HG03039 (cell line): ENCODE measurements at regions not wholly inside any gene's neighbourhood (a gene's known extent, or its start where the extent isn't known, plus 50 kb on each side); places are given as distances from the start of the nearest gene placed in this dataset.

Source experiments
- ATAC-seq: cut with Tn5 transposase; IDR thresholded peaks from one replicate; pipeline ENCODE4 v1.9.1; 2021; ENCODE audit warnings: mild to moderate bottlenecking, moderate library complexity; ENCODE audit not compliant: unreplicated experiment

DNA sequence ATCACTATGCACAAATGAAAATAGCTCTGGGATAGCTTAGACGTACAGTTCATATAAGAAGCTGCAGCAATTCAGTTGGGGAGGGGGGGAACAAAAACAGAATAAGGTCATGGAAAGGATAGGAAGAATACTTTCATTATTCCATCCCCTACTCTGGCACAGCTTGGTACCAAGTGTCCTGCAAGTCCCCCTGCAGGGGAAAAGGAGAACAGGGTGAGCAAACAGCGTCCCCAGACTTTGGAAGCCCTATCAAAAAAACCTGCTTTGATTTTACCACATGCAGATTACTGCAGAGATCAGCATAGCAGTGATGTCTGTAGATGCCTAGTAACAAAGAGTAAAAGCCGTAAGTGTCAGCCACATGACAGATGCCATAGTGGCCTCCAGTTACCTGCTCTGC lies 209.4 kb upstream of the NEIL3 start:
- ATAC-seq: no peak

DNA sequence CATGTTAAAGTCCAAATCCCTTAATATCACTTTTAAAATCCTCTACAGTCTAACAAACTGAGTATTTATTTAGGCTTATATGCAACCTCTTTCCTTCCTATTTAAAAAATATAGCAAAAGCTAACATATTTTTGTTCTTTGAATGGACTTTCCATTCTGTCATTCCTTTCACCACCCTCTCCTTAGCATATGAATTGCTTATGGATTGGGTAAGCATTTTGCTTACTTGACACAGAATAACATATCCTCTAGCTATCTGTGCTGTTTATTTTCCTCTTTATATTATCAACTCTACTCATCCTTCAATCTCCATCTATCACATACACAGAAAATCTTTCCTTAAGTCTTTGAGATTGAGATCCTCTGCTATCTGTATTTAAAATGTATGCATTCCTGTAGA lies 206.1 kb upstream of the NEIL3 start:
- no peak for ATAC-seq

DNA sequence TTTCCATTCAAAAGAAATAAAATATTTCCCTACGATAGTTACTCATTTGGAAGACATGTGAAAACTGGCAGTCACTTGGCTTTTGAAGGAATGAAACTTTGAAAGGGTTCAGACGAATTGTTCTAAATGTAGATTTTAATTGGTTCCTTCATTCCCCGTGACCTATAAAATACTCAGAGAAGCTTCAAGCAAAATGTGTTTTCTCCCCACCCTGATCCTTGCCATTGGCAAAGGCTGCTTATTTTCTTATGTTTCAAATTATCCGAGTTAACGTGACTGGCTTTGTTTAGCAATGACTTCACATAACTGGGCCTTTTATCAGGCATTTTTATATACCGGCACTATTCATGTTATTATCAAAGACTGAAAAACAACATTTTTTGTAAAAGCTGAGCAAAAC lies 204.1 kb upstream of the NEIL3 start:
- ATAC-seq: no peak

DNA sequence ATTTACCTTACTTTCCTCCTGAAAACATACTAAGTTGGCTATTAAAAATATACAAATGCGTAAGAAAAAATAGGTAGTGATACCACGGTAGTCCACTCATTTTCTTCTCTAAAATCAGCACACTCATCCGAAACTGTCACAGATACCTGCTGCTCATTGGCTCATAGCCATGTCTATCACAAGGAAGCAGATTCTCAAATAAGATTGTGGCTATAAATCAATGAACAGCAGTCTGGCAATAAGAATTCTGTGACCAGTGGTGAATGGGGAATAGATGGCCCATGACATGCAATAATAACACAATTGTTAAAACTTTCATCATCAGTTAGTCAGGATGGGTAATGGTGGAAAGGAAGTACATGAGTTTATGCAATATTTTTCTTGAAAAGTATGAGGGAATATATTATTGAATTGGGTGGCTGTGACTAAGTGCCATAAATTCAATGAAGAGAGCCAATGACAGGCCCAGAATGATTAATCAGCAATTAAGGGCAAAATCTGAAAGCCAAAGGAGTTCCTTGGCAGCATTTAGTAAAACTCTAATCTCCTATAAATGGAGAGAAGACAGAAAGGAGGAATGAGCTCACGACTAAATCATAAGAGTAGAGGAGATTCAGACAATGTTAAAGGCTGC lies 202.3 kb upstream of the NEIL3 start:
- no peak for ATAC-seq

DNA sequence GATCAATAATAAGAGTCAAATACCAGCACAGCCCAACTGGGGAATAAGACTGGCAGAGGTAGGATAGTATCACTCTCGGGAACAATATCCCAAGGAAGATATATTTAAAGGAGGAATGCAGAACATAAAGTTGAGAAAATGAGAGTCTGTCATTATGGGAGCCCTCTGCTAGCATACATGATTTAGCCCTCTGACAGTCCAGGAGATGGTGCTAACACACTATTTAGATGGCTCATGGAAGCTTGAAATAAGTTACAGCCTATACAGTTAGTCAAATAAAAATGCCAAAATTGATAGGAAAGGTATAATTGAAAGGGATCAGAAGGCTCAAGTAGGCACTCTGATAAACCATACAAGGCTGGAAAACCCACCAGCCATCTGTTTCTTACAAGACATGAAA lies 201.0 kb upstream of the NEIL3 start:
- ATAC-seq: no peak

DNA sequence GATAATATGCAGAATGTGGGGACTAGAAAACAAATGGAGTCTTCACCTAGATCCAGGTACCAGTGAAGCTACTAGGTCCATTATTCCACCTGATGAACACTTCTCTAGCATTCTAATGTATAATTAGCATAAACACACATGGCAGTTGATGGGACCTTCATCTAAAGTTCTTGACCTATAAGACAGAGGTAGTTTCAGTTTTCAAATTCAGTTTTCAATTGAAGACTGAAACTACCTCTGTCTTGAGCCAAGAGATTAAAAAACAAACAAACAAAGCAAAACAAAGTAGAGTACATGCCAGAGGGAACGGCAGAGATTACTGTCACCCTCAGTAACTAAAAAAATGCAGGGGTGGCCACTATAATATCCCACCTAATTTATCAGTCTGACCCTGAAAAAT lies 199.9 kb upstream of the NEIL3 start:
- no peak for ATAC-seq

DNA sequence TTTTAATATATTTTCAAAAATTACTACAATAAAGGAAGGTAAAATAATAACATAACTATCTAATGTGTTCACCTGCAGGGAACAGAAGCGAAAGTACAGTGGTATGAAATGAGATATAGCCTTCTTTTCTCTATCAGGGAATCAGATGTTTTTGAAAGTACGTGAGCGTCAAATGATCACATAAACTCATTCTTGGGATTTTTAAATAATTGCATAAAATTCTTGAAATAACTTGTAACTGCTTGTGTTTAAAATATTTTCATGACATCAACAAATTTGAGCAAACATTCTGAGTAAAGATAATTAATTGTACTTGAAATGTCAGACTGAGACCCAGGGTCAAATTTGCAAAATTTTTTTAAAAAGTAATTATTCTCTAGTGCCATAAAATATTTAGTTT lies 193.5 kb upstream of the NEIL3 start:
- ATAC-seq: no peak

DNA sequence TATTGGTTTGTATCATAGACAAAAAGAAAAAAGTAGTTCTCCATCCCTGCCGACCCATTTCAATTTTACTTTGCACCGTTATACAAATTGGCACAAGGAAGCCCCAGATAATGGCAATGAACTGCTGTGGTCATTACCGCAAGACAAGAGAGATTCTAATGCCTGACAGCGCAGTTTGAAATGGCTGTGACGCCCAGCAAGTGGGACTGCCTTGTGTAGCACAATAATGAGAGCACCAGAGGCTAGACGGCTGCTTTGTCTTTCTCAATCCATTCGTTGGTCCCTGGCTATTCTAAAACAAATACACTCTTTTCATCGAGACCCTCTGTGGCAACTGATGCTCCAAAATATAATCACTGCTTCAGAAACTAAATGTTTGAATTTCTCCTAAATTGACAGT lies 192.4 kb upstream of the NEIL3 start:
- no peak for ATAC-seq

DNA sequence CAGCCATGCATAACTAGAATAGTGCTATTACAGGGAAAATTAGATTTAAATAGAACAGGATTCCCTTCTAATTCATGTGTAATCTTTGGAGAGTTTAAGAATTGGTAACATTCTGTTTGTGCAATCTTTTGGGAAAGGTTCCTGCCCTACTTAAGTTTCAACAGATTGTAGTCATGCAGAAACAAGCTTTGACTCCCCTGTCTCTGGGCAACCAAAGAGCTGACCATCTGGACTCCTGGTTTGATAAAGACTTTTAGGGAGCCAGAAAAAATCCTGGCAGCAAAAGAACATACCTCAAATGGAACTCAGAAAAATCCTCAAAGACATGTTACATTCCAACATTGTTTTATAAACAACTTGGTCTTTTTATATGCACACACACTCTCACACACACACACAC lies 191.1 kb upstream of the NEIL3 start:
- ATAC-seq: no peak

DNA sequence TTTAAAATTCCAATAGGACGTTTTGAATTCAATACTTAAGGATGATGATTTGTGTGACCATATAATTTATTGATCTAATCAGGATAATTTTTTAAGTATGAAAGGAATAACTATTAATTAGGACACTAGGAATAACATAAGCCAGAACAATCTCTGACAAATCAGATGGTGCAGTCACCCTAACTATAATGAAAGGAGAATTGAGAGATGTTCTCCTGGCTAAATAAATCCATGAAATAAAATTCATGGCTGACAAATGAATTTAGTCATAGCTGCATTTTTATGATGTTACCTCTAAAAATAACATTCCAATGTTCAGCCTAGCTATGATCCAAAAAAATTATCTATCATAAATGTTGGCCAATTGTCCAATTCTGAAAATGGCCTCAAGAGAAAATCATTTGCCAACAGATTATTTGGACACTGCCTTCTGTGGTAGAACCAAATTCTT lies 190.6 kb upstream of the NEIL3 start:
- ATAC-seq: no peak

DNA sequence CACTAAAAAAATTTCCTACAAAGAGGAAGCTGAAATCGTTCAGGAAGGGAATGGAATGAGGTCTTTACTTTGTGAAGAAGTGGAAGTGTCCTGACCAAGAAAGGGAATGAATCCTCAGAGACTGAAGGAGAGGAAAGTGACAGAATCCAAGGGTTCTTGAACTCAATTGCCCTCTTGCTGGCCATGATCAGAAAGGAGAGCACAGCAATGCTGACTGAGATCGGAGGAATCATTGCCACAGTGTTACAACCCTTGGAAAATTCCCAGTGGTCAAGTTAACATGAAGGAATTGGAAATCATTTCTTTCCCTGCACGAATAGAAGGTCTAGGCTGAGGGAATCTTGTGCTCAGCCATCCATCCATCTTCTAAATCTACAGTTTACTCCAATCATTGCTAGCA lies 190.0 kb upstream of the NEIL3 start:
- no peak for ATAC-seq

DNA sequence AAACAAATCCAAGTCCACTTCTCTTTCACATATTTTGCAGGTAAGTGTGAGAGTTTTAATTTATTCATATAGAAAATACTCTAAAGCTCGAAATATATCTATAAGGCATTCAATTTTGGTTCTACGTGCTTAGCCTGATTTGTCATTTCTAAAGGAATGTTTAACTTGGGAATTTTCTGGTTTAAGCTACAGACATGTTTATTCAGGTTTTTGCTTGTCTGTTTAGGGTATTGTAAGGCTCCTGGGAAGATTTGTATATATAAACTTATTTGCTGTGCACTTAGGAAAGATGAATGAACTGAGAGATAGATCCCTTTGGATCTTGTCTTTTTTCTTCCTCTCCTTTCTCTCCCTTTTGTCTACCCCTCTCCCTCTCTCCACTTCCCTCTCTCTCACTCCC lies 185.9 kb upstream of the NEIL3 start:
- ATAC-seq: no peak

DNA sequence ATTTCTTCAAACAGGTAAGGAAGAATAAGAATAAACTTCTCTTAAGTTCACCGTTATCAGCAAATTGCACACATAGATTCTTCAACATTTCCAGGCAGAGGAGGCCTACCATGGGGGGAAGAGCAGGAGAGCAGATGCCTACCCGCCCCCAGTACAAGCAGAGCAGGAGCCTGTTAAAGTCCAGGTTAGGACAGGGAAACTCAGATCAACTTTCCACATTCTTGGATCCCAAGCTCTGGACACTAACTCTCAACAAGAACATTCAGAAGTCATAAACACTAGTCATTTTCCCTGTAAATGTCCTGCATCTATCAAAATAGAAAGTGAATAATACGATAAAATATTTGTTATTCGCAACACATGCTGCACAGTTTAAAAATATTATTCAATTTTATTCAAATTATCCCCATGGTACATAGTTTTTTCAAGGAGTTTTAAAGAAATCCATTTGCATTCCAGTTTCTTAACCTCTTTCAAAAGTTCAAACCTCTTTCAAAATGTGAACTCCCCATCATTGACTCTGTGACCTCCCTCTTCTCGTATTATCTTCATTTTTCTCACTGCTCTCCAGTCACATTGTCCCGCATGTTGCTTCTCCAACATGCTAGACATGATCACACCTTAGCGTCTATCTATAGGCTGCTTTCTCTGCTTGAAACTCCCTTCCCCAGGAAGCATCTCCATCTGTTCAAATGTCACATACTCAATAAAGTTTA lies 185.2 kb upstream of the NEIL3 start:
- ATAC-seq: no peak

DNA sequence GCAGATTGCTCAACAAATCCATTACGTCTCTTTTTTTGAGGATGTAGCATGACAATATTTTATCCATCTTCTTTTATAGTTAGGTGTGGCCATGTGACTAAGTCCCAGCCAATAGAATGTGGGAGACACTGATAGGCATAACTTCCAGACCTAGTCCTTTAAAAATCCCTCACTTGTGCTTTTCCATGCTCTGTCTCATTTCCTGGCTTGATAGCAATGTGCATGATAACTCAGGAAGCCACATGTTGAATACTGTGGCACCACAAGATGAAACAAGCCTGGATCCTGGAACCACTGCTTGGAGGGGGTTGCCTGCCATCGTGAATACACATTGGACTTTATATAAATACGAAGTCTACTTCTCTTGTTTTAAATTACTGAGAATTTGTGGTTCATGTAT lies 184.0 kb upstream of the NEIL3 start:
- no peak for ATAC-seq

DNA sequence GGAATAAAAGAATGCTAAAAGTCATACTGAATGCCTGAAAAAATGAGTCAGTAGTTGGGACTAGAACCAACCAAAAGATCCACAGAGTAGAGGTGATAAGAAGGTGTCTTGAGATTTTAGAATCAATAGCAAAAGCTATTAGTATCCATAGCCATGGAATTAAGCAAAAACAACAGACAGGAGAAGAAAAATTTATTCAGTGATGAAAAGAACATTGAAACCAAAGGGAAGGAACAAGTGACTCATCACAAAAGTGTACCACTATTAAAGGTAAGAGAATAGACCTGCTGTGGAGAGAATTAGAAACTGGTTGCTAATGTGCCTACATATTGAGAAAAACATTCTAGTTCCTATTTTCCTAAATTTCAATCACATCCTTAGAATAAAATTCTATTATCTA lies 182.0 kb upstream of the NEIL3 start:
- no peak for ATAC-seq

DNA sequence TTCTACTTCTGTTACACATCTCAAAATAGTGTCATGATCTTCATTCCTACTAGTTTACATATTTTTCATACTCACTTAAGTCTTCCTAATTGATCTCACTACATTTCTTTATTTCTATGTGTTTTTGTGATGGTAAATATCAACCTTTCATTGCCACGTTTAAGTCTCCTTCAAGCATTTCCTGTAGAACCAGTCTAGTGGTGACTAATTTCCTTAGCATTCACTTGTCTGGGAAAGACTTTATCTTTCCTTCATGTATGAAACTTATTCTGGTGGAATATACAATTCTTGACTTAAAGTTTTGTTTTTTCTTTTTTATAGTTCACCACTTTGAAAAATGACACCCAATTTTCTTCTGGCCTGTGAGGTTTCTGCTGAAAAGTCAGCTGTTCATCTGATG lies 181.4 kb upstream of the NEIL3 start:
- ATAC-seq: no peak

DNA sequence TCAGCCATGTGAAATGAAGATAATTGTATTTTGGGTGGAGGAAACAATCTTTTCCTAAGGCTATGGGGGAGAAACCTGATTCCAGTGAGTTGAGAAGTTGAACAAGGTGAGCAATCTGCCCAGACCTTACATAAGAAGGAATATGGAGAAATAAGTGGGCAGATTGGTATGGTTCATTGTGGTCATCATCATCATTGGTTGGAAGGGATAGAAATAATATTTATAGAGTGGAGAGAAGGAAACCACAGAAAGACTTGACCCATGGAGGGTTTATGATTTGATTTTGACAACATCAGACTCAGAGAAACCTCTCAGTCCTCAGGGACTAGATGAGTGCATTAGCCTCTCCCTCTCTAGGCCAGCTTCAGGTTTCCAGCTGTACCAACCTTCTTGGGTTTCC lies 177.9 kb upstream of the NEIL3 start:
- no peak for ATAC-seq

DNA sequence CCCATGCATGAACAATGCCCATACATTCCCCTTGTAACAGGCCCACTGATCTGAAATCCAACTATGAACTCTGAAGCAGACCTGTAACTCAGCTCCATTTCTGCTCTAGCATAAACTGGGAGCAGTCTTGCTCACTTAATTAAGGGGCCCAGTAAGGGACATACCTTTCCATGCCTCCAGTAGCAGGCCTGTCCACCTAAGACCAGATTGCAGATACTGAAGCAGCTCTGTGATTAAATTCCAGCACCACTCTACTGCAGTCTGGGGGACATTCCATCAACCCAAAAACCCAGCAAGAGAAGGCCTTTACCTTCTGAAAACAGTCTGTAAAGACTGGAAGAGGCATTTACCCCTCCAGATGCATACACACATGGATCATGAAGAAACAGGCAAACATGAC lies 162.0 kb upstream of the NEIL3 start:
- ATAC-seq: no peak

DNA sequence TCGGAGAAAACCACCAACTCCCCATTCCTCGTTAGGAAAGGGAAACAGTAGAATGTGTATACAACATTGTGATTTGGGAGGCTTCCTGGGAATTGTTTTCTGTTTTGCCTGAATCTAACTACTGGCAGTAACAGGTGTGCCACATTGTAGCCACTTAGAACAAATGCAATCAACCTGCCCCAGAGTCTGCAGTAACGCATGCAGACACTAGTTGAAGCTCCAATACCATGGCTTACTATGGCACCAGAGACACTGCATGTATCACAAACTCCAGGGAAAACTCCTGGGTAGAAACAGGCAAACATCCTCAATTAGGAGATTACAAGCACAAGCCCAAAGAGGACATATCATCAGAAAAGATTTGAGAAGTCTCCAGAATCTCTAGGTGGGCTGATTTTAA lies 154.2 kb upstream of the NEIL3 start:
- no peak for ATAC-seq

DNA sequence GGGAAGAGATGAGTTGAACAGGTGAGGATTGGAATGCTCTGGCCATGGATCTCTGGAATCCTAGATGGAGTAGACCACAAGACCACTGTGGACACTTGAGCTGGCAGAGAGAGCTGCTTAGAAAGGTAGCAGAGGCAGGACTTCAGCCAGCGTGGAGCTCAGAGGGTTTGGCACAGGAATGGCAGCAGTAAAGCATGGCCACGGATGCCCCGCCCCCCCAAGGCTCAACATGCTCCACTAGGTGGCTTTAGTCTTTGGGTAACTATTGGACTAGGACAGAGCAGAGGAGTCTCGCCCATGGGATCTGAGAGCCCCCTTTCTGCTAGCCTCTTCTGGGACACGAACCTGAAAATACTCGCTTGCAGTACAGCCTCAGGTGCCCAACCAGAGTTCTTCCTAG lies 150.1 kb upstream of the NEIL3 start:
- ATAC-seq: no peak

DNA sequence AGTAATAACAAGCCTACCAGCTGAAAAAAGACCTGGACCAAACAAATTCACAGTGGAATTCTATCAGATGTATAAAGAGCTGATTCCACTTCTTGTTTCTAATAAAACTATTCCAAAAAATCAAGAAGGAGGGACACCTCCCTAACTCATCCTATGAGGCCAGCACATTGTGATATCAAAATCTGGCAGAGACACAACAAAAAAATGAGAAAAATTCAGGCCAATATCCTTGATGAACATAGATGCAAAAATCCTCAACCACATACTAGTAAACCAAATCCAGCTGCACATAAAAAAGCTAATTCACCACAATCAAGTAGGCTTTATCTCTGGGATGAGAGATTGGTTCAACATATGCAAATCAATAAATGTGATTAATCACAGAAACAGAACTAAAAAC lies 147.9 kb upstream of the NEIL3 start:
- no peak for ATAC-seq

DNA sequence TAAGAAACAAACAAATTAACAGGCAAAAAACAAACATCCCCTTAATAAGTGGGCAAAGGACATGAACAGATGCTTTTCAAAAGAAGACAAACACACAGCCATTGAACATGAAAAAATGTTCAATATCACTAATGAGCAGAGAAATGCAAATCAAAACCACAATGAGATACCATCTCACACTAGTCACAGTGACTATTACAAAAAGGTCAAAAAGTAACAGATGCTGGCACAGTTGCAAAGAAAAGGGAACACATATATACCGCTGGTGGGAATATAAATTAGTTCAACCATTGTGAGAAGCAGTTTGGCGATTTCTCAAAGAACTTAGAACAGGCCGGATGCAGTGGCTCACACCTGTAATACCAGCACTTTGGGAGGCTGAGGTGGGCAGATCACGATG lies 146.1 kb upstream of the NEIL3 start:
- ATAC-seq: no peak

DNA sequence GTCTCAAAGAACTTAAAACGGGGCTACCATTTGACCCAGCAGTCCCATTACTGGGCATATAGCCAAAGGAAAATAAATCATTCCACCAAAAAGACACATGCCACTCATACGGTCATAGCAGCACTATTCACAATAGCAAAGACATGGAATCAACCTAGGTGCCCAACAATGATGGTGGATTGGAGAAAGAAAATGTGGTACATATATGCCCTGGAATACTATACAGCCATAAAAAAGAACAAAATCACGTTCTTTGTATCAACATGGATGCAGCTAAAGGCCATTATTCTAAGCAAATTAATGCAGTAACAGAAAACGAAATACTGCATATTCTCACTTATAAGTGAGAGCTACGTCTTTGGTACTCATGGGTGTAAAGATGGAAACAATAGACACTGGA lies 138.1 kb upstream of the NEIL3 start:
- no peak for ATAC-seq
